Neutrophil (primary cell): ENCODE measurements at regions not wholly inside any gene's neighbourhood (a gene's known extent, or its start where the extent isn't known, plus 50 kb on each side); places are given as distances from the start of the nearest gene placed in this dataset.
"Not testable (repeated sequence)": the region's sequence is repeated elsewhere in the genome, so short reads cannot be mapped to it uniquely, and the experiment has no call there.

Source experiments
- H3K27ac ChIP-seq: fragments of 200-600 bp; sonication (generic); 2 replicates; pipeline ENCODE4 v1.5.1; 2016; ENCODE audit warnings: mild to moderate bottlenecking, moderate library complexity
- H3K27me3 ChIP-seq: fragments of 200-600 bp; sonication (generic); 2 replicates; pipeline ENCODE4 v1.6.0; 2016; ENCODE audit warnings: mild to moderate bottlenecking
- H3K36me3 ChIP-seq: fragments of 200-600 bp; sonication (generic); 2 replicates; pipeline ENCODE4 v1.5.1; 2017
- H3K4me1 ChIP-seq, 2 experiments: fragments of 200-600 bp in 1 of 2; sonication (generic) in 1 of 2; 1 replicate in 1 of 2; 2 replicates in 1 of 2; pipeline versions ENCODE4 v1.5.1 to v1.6.1; 2013 to 2016; ENCODE audit warnings: low read depth in 1 of 2, low read length in 1 of 2, mild to moderate bottlenecking in 1 of 2, moderate library complexity in 1 of 2; ENCODE audit not compliant: control insufficient read depth in 1 of 2, insufficient read depth in 1 of 2
- H3K4me3 ChIP-seq, 2 experiments: fragments of 200-600 bp in 1 of 2; sonication (generic) in 1 of 2; 1 replicate in 1 of 2; 2 replicates in 1 of 2; pipeline ENCODE4 v1.5.1; 2013 to 2016; ENCODE audit warnings: low read depth in 1 of 2, low read length in 1 of 2, mild to moderate bottlenecking in 1 of 2, moderate library complexity in 1 of 2
- H3K9me3 ChIP-seq: fragments of 200-600 bp; sonication (generic); 2 replicates; pipeline ENCODE4 v1.5.1; 2016
- CTCF ChIP-seq: fragments of 200-600 bp; sonication (generic); IDR thresholded peaks from 2 replicates; pipeline ENCODE4 v1.5.1; 2016; ENCODE audit warnings: antibody characterized with exemption

DNA sequence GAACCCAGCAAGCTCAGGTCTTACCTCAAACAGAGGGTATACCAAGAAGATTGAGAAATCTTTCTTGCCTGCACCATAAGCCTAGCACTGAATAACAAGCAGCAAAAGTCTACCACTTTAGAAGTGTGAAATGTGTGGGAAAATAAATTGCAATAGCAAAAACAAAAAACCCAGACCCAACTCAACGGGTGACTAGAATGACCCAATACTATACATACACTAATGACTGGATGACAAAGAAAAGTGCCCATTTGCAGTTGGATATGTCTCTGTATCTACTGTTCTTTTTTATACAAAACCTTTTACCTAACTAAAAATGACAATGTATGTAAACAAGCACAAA lies 950.6 kb downstream of the TRIB2 start:
- no peaks in the 10 kb centered on the region for H3K36me3 ChIP-seq
- no peaks in the 10 kb centered on the region for H3K27me3 ChIP-seq
- H3K4me1 ChIP-seq, result no peaks in the 10 kb centered on the region
- H3K9me3 ChIP-seq, result no peaks in the 10 kb centered on the region
- H3K4me3 ChIP-seq, result no peak overlapping the region
- no peak overlapping the region for H3K27ac ChIP-seq
- no peak for TF ChIP-seq CTCF

- no peaks in the 10 kb centered on the region for H3K27me3 ChIP-seq
- no peak overlapping the region for H3K4me3 ChIP-seq
- H3K27ac ChIP-seq, result no peak overlapping the region
- H3K4me1 ChIP-seq, result no peaks in the 10 kb centered on the region
- no peak for TF ChIP-seq CTCF
- H3K36me3 ChIP-seq, result no peaks in the 10 kb centered on the region
- H3K9me3 ChIP-seq, result no peaks in the 10 kb centered on the region
These were observed 952.9 kb downstream of the TRIB2 start for GRCh38 chr2:13669607-13670006.

DNA sequence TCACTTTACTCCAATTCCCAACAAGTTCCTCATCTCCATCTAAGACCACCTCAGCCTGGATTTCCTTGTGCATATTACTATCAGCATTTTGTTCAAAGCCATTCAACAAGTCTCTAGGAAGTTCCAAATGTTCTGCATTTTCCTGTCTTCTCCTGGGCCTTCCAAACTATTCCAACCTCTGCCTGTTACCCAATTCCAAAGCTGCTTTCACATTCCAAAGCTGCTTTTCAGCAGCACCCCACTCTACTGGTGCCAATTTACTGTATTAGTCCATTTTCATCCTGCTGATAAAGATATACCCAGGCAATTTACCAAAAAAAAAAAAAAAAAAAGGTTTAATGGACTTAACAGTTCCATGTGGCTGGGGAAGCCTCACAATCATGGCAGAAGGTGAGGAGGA lies 957.1 kb downstream of the TRIB2 start:
- not testable (repeated sequence) for H3K27me3 ChIP-seq, H3K9me3 ChIP-seq, H3K36me3 ChIP-seq, H3K27ac ChIP-seq, H3K4me1 ChIP-seq, H3K4me3 ChIP-seq

- H3K27ac ChIP-seq, result no peak overlapping the region
- no peak overlapping the region for H3K4me3 ChIP-seq
- TF ChIP-seq CTCF, result no peak
These were observed 956.2 kb upstream of the LRATD1 start for GRCh38 chr2:13676269-13676668.

DNA sequence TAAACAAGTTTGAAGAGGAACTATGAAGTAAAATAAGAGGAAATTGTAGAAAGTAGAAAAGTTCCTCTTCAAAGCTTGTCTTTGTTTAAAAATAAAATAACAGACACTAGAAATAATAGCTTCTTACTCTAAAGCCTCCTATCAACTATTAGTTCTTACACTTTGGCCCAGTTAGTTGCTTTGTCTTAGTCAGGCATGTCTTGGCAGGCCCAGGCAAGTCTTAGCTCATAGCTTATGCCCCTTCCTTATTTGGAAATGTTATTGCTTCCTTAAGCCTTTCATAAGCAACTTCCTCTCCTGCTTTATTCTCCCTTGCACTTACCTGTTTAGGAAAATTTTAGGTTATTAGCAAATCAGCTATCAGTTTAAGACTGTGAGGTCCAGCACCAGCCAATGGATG lies 950.6 kb upstream of the LRATD1 start:
- H3K27me3 ChIP-seq, result no peaks in the 10 kb centered on the region
- no peaks in the 10 kb centered on the region for H3K9me3 ChIP-seq
- no peaks in the 10 kb centered on the region for H3K4me1 ChIP-seq
- H3K4me3 ChIP-seq, result no peak overlapping the region
- TF ChIP-seq CTCF, result no peak
- no peak overlapping the region for H3K27ac ChIP-seq
- no peaks in the 10 kb centered on the region for H3K36me3 ChIP-seq

More at GRCh38 chr2:13676269-13676668, 956.2 kb upstream of the LRATD1 start:
- no peaks in the 10 kb centered on the region for H3K36me3 ChIP-seq
- H3K4me1 ChIP-seq, result no peaks in the 10 kb centered on the region
- no peaks in the 10 kb centered on the region for H3K9me3 ChIP-seq
- H3K27me3 ChIP-seq, result no peaks in the 10 kb centered on the region

DNA sequence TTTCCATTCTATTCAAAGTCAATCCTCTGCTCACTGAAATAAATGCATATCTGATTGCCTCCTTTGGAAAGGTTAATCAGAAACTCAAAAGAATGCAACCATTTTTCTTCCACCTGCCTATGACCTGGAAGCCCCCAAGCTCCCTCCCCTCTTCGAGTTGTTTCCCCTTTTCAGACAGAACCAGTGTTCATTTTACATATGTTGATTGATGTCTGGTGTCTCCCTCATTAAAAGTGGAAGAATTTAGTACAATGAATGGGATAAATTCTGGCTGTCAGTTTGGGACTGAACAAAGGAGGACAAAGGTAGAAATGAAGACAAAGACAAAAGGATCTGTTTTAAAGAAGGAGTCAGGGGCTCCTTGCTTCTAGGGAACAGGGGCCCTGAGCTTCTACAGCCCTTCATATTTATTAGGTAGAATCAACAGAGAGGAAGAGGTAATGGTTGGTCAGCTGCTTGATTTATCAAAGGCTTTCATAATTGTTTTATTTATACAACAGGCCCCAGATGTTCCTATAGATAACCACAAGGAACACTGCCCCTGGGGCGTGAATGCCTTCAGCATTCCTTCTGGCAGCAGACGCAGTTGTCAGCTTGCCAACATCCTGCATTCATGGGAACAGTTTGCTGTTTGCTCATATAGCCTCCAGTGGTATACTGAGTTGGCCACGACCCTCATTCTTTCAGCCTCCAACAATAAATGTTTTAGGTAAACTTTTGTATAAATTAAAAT lies 949.8 kb upstream of the LRATD1 start:
- H3K36me3 ChIP-seq, result no peaks in the 10 kb centered on the region
- no peaks in the 10 kb centered on the region for H3K9me3 ChIP-seq
- no peaks in the 10 kb centered on the region for H3K4me1 ChIP-seq
- no peaks in the 10 kb centered on the region for H3K27me3 ChIP-seq
- H3K27ac ChIP-seq, result no peak overlapping the region
- no peak overlapping the region for H3K4me3 ChIP-seq
- no peak for TF ChIP-seq CTCF
